H1 (cell line): ENCODE measurements at regions not wholly inside any gene's neighbourhood (a gene's known extent, or its start where the extent isn't known, plus 50 kb on each side); places are given as distances from the start of the nearest gene placed in this dataset.

Source experiments
- CTCF ChIA-PET: fragments of 300-600 bp; sonication (Branson Sonifier 250); formaldehyde crosslinking; loops from one replicate; lab custom pipeline; 2021; ENCODE audit not compliant: partially characterized antibody; lab: Charles Lee
- POLR2A ChIA-PET: fragments of 300-600 bp; sonication (Branson Sonifier 250); formaldehyde crosslinking; loops from one replicate; lab custom pipeline; 2021; ENCODE audit warnings: inconsistent platforms; ENCODE audit not compliant: partially characterized antibody; lab: Charles Lee
- DNase-seq, 2 experiments: peaks; one replicate each; pipeline versions ENCODE4 v3.0.0 to v3.0.0-alpha.2; 2010 to 2022; ENCODE audit warnings: low spot score in 2 of 2, low read depth in 1 of 2, mixed read lengths in 1 of 2
- FAIRE-seq: peaks from 2 replicates; lab custom pipeline; 2011; peaks lifted over from hg19 to GRCh38; lab: Jason Lieb, UNC
- H2AFZ ChIP-seq: 2 replicates; pipeline ENCODE4 v1.8.1; 2012; ENCODE audit warnings: low read length, inconsistent platforms
- H2AK5ac ChIP-seq: 2 replicates; pipeline ENCODE4 v1.6.1; 2013; ENCODE audit warnings: low read depth, low read length
- H2BK120ac ChIP-seq: replicated peaks from 2 replicates; pipeline ENCODE3; 2013; ENCODE audit warnings: low read depth, low read length, inconsistent platforms
- H2BK12ac ChIP-seq: 2 replicates; pipeline ENCODE4 v1.6.1; 2013; ENCODE audit warnings: low read depth, low read length
- H2BK15ac ChIP-seq: 2 replicates; pipeline ENCODE4 v1.6.1; 2013; ENCODE audit warnings: low read length
- H2BK20ac ChIP-seq: 2 replicates; pipeline ENCODE4 v1.6.1; 2013; ENCODE audit warnings: low read length
- H2BK5ac ChIP-seq: 2 replicates; pipeline ENCODE4 v1.6.1; 2013; ENCODE audit warnings: low read depth, low read length
- H3K14ac ChIP-seq: 2 replicates; pipeline ENCODE4 v1.6.1; 2013; ENCODE audit warnings: inconsistent platforms; ENCODE audit not compliant: insufficient read length
- H3K18ac ChIP-seq: 2 replicates; pipeline ENCODE4 v1.6.1; 2013; ENCODE audit warnings: low read length; ENCODE audit errors: extremely low read depth
- H3K23ac ChIP-seq: 2 replicates; pipeline ENCODE4 v1.6.1; 2013; ENCODE audit warnings: inconsistent platforms; ENCODE audit not compliant: insufficient read length
- H3K23me2 ChIP-seq: 2 replicates; pipeline ENCODE4 v1.6.1; 2013; ENCODE audit warnings: low read depth, low read length
- H3K27ac ChIP-seq: 2 replicates; pipeline ENCODE4 v1.6.1; 2011; ENCODE audit warnings: low read depth, low read length, inconsistent platforms
- H3K27me3 ChIP-seq, 4 experiments: replicated peaks in 1 of 4; 1 replicate in 1 of 4; 2 replicates in 3 of 4; pipeline versions ENCODE4 v1.6.1 to v1.8.1; 2011 to 2013; ENCODE audit warnings: low read length in 3 of 4, mild to moderate bottlenecking in 3 of 4, inconsistent platforms in 2 of 4, mixed read lengths in 2 of 4, moderate library complexity in 1 of 4; ENCODE audit not compliant: control insufficient read depth in 3 of 4, insufficient read depth in 3 of 4; ENCODE audit errors: extremely low read depth in 1 of 4
- H3K36me3 ChIP-seq, 4 experiments: 2 replicates each; pipeline versions ENCODE4 v1.6.1 to v1.8.1; 2011 to 2013; ENCODE audit warnings: mild to moderate bottlenecking in 4 of 4, low read length in 3 of 4, moderate library complexity in 2 of 4, control low read depth in 1 of 4, inconsistent platforms in 1 of 4; ENCODE audit not compliant: insufficient read depth in 4 of 4, control insufficient read depth in 2 of 4
- H3K4ac ChIP-seq: replicated peaks from 2 replicates; pipeline ENCODE3; 2013; ENCODE audit warnings: low read length, low read depth, mixed read lengths, inconsistent platforms; ENCODE audit not compliant: insufficient read length
- H3K4me1 ChIP-seq, 4 experiments: replicated peaks in 1 of 4; 1 replicate in 1 of 4; 2 replicates in 3 of 4; pipeline versions ENCODE4 v1.6.1 to v1.8.1; 2011 to 2013; ENCODE audit warnings: low read length in 3 of 4, inconsistent platforms in 2 of 4, mixed read lengths in 1 of 4; ENCODE audit not compliant: insufficient read depth in 4 of 4, control insufficient read depth in 3 of 4
- H3K4me2 ChIP-seq, 2 experiments: 2 replicates each; pipeline versions ENCODE4 v1.6.1 to v1.8.1; 2011 to 2013; ENCODE audit warnings: low read depth in 2 of 2, low read length in 2 of 2, control low read depth in 1 of 2, inconsistent platforms in 1 of 2, mild to moderate bottlenecking in 1 of 2; ENCODE audit not compliant: insufficient read depth in 1 of 2
- H3K4me3 ChIP-seq, 4 experiments: fragments of 200-600, 300-600 bp in 1 of 4; sonication (generic), shearing (Covaris generic), sonication (Bioruptor Twin) in 1 of 4; 2 replicates each; pipeline versions ENCODE4 v1.5.1 to v1.8.1; 2011 to 2016; ENCODE audit warnings: low read length in 4 of 4, low read depth in 3 of 4, control low read depth in 2 of 4, inconsistent platforms in 2 of 4, mild to moderate bottlenecking in 2 of 4, mixed read lengths in 1 of 4, moderate library complexity in 1 of 4; ENCODE audit not compliant: insufficient read depth in 2 of 4; ENCODE audit errors: extremely low read depth in 1 of 4
- H3K56ac ChIP-seq: replicated peaks from 2 replicates; pipeline ENCODE3; 2013; ENCODE audit warnings: low read depth, mild to moderate bottlenecking, mixed read lengths, low read length, inconsistent platforms; ENCODE audit not compliant: insufficient read length
- H3K79me1 ChIP-seq: 2 replicates; pipeline ENCODE4 v1.6.1; 2013; ENCODE audit warnings: low read depth, low read length, control low read depth
- H3K79me2 ChIP-seq, 2 experiments: 2 replicates each; pipeline versions ENCODE4 v1.6.1 to v1.8.1; 2012 to 2013; ENCODE audit warnings: low read length in 2 of 2, mild to moderate bottlenecking in 2 of 2, inconsistent platforms in 1 of 2; ENCODE audit not compliant: insufficient read depth in 2 of 2, control insufficient read depth in 1 of 2
- H3K9ac ChIP-seq, 4 experiments: replicated peaks in 1 of 4; 1 replicate in 1 of 4; 2 replicates in 3 of 4; pipeline versions ENCODE4 v1.6.1 to v1.8.1; 2011 to 2013; ENCODE audit warnings: low read depth in 3 of 4, low read length in 3 of 4, control low read depth in 2 of 4, mild to moderate bottlenecking in 2 of 4, moderate library complexity in 2 of 4, inconsistent platforms in 1 of 4; ENCODE audit errors: extremely low read depth in 1 of 4
- H3K9me3 ChIP-seq, 2 experiments: 2 replicates each; pipeline versions ENCODE4 v1.6.1 to v1.8.1; 2012 to 2013; ENCODE audit warnings: mild to moderate bottlenecking in 2 of 2, moderate library complexity in 2 of 2, control low read depth in 1 of 2, inconsistent platforms in 1 of 2, low read depth in 1 of 2, low read length in 1 of 2, mixed read lengths in 1 of 2; ENCODE audit not compliant: insufficient read depth in 2 of 2
- H4K20me1 ChIP-seq, 2 experiments: replicated peaks in 1 of 2; 2 replicates each; pipeline versions ENCODE3 to v1.8.1; 2011 to 2013; ENCODE audit warnings: inconsistent platforms in 2 of 2, low read length in 2 of 2, mild to moderate bottlenecking in 1 of 2; ENCODE audit not compliant: insufficient read depth in 2 of 2, control insufficient read depth in 1 of 2
- H4K5ac ChIP-seq: 2 replicates; pipeline ENCODE4 v1.6.1; 2013; ENCODE audit warnings: low read length, low read depth, mixed read lengths, inconsistent platforms; ENCODE audit not compliant: insufficient read length
- H4K8ac ChIP-seq: 2 replicates; pipeline ENCODE4 v1.8.0; 2013; ENCODE audit warnings: mild to moderate bottlenecking, moderate library complexity, low read length, inconsistent platforms; ENCODE audit not compliant: insufficient read depth; ENCODE audit errors: extremely low read depth
- H4K91ac ChIP-seq: replicated peaks from 2 replicates; pipeline ENCODE3; 2013; ENCODE audit warnings: low read length, mixed read lengths, inconsistent platforms; ENCODE audit not compliant: insufficient read length
- ASH2L ChIP-seq: fragments of 200-600, 300-600 bp; sonication (generic); IDR thresholded peaks from one replicate; pipeline ENCODE4 v1.7.1; 2017; ENCODE audit warnings: low read length
- E2F6 ChIP-seq: IDR thresholded peaks from 2 replicates; pipeline ENCODE4 v1.6.1; 2012; ENCODE audit warnings: inconsistent platforms
- GABPA ChIP-seq: IDR thresholded peaks from 2 replicates; pipeline ENCODE4 v1.6.1; 2011; ENCODE audit warnings: mild to moderate bottlenecking, low read length, moderate library complexity, borderline replicate concordance; ENCODE audit not compliant: insufficient read depth
- GTF2F1 ChIP-seq: IDR thresholded peaks from 2 replicates; pipeline ENCODE4 v1.6.1; 2012; ENCODE audit warnings: low read depth, low read length, improper control_type of control experiment, borderline replicate concordance
- JUND ChIP-seq: IDR thresholded peaks from 2 replicates; pipeline ENCODE4 v1.6.1; 2011; ENCODE audit warnings: mild to moderate bottlenecking, improper control_type of control experiment, low read length
- NANOG ChIP-seq: IDR thresholded peaks from 2 replicates; pipeline ENCODE4 v1.6.1; 2011; ENCODE audit warnings: low read length, low read depth, mild to moderate bottlenecking, inconsistent platforms; ENCODE audit not compliant: insufficient read depth, poor library complexity, severe bottlenecking
- POLR2A ChIP-seq, 2 experiments: IDR thresholded peaks; 1 replicate in 1 of 2; 2 replicates in 1 of 2; pipeline ENCODE4 v1.6.1; 2011; ENCODE audit warnings: low read depth in 2 of 2, low read length in 2 of 2, mild to moderate bottlenecking in 2 of 2; ENCODE audit errors: control extremely low read depth in 1 of 2
- SIRT6 ChIP-seq: IDR thresholded peaks from one replicate; pipeline ENCODE4 v1.7.1; 2012; ENCODE audit warnings: low read length, inconsistent platforms
- SP1 ChIP-seq: IDR thresholded peaks from 2 replicates; pipeline ENCODE4 v1.6.1; 2011; ENCODE audit warnings: low read depth, low read length
- SRF ChIP-seq: IDR thresholded peaks from 2 replicates; pipeline ENCODE4 v1.6.1; 2011; ENCODE audit warnings: mild to moderate bottlenecking, low read depth, low read length, moderate library complexity
- TAF7 ChIP-seq: optimal IDR thresholded peaks from 2 replicates; pipeline ENCODE3; 2011; ENCODE audit warnings: low read depth, mild to moderate bottlenecking, inconsistent platforms, low read length, moderate library complexity, borderline replicate concordance
- USF2 ChIP-seq: IDR thresholded peaks from 2 replicates; pipeline ENCODE4 v1.6.1; 2011; ENCODE audit warnings: low read length, improper control_type of control experiment
- WGBS, 2 experiments: shearing (Covaris generic) in 1 of 2; methylation state at CpG; one replicate each; pipeline versions ENCODE4 v1.1.6 to v1.1.7; 2013 to 2015; ENCODE audit warnings: low lambda C conversion rate in 2 of 2, mixed read lengths in 2 of 2, inconsistent platforms in 1 of 2, low coverage in 1 of 2, missing lambda C conversion rate in 1 of 2; ENCODE audit not compliant: insufficient replicate concordance in 2 of 2, insufficient coverage in 1 of 2, insufficient read length in 1 of 2; ENCODE audit errors: extremely low coverage in 1 of 2, missing lambda C conversion rate in 1 of 2; 5-methylcytosine and 5-hydroxymethylcytosine counted together

- TF ChIP-seq POLR2A (IDR thresholded peaks at IDR 0.05; ENCODE audit: control extremely low read depth in 1 of 2, low read depth in 2 of 2, low read length in 2 of 2), result no peak
- TF ChIP-seq GTF2F1, result no peak
- no peak for TF ChIP-seq ASH2L
- no peak for TF ChIP-seq NANOG
- TF ChIP-seq E2F6, result no peak
- no peak for TF ChIP-seq TAF7
- TF ChIP-seq USF2, result no peak
- TF ChIP-seq SIRT6, result no peak
- no peak for TF ChIP-seq SP1
- TF ChIP-seq GABPA, result no peak
- TF ChIP-seq SRF, result no peak
- no peak for TF ChIP-seq JUND
- Histone ChIP-seq H3K9me3 (no peaks in the 10 kb centered on the region), H3K56ac (no peak overlapping the region), H4K20me1 (no peaks in the 10 kb centered on the region), H2BK12ac (no peak overlapping the region), H3K36me3 (no peaks in the 10 kb centered on the region), H2BK5ac (no peak overlapping the region), H3K4me2 (no peak overlapping the region), H3K27ac (no peak overlapping the region), H2BK20ac (no peak overlapping the region), H3K18ac (no peak overlapping the region), H3K4me3 (no peak overlapping the region), H3K79me1 (no peaks in the 10 kb centered on the region), H3K4ac (no peak overlapping the region), H4K91ac (no peak overlapping the region), H4K8ac (no peak overlapping the region), H4K5ac (no peak overlapping the region), H2AK5ac (no peak overlapping the region), H2BK15ac (no peak overlapping the region), H3K9ac (no peak overlapping the region), H3K79me2 (no peaks in the 10 kb centered on the region), H3K23me2 (no peaks in the 10 kb centered on the region), H2BK120ac (no peak overlapping the region), H3K14ac (no peak overlapping the region), H3K27me3 (no peaks in the 10 kb centered on the region), H3K23ac (no peak overlapping the region), H3K4me1 (peaks cover 0 to 5% (median 0%) of the 10 kb centered on the region in 4 experiments; a peak in 2 of 7 replicates), H2AFZ (0 out of 2 replicates have a peak overlapping the region, but pooled peaks have one; percentile 10)
- FAIRE-seq, result no peak
- no peak for DNase-seq
- ChIA-PET POLR2A (no interaction called here), CTCF (interaction anchor here (0.8 to 4.4 kb wide), 8 partner anchors 9 to 525 kb away, joined by 3 to 45 read pairs (median 4); no protein-coding TSS in a partner anchor)
- 83% methylated on average over 2 of the region's 2 CpGs; no CpG with 5 or more reads in 1 of the 2 experiments for WGBS, 2 experiments
Measured at GRCh38 chr7:121753944-121754343, 119.0 kb upstream of the PTPRZ1 start.
